Kidney (tissue), 13 donors: ENCODE measurements at regions not wholly inside any gene's neighbourhood (a gene's known extent, or its start where the extent isn't known, plus 50 kb on each side); places are given as distances from the start of the nearest gene placed in this dataset.

ENCODE experiments used
- DNase-seq, 5 donors: peaks; one replicate each; pipeline ENCODE4 v3.0.0-alpha.2; 2013 to 2020
- FAIRE-seq: peaks from 2 replicates; lab custom pipeline; 2012; peaks lifted over from hg19 to GRCh38; lab: Jason Lieb, UNC
- H3K27ac ChIP-seq, 2 donors: one replicate each; pipeline ENCODE4 v1.7.0; 2013; ENCODE audit warnings: low read depth in 2 of 2, low read length in 2 of 2, inconsistent platforms in 1 of 2
- H3K27me3 ChIP-seq: one replicate; pipeline ENCODE4 v1.7.1; 2013; ENCODE audit warnings: low read length, inconsistent platforms; ENCODE audit not compliant: control insufficient read depth, insufficient read depth
- H3K36me3 ChIP-seq, 3 donors: one replicate each; pipeline versions ENCODE4 v1.7.0 to v1.7.1; 2013; ENCODE audit warnings: low read length in 3 of 3, control low read depth in 1 of 3, inconsistent platforms in 1 of 3; ENCODE audit not compliant: insufficient read depth in 3 of 3, control insufficient read depth in 2 of 3
- H3K4me1 ChIP-seq, 3 donors: one replicate each; pipeline versions ENCODE4 v1.7.0 to v1.7.1; 2013; ENCODE audit warnings: low read length in 3 of 3, inconsistent platforms in 1 of 3, low read depth in 1 of 3; ENCODE audit not compliant: control insufficient read depth in 2 of 3, insufficient read depth in 2 of 3
- H3K4me3 ChIP-seq, 3 donors: one replicate each; pipeline versions ENCODE4 v1.7.0 to v1.8.1; 2013; ENCODE audit warnings: low read length in 3 of 3, control low read depth in 1 of 3, inconsistent platforms in 1 of 3
- H3K9ac ChIP-seq, 3 donors: one replicate each; pipeline versions ENCODE4 v1.7.0 to v1.7.1; 2013; ENCODE audit warnings: low read length in 3 of 3, control low read depth in 1 of 3, inconsistent platforms in 1 of 3
- H3K9me3 ChIP-seq, 3 donors: one replicate each; pipeline versions ENCODE4 v1.7.0 to v1.7.1; 2013; ENCODE audit warnings: low read length in 3 of 3, control low read depth in 1 of 3, inconsistent platforms in 1 of 3; ENCODE audit not compliant: control insufficient read depth in 2 of 3, insufficient read depth in 1 of 3
- intact Hi-C: fragments of 100-400 bp; cut with DNase I; formaldehyde crosslinking; loops from one replicate; pipeline ENCODE4 v1.11.1; 2022
- TF ChIP-seq, protein P1 (sequence below): IDR thresholded peaks from 3 replicates; pipeline ENCODE4 v1.5.1; 2012; ENCODE audit warnings: mild to moderate bottlenecking, moderate library complexity, borderline replicate concordance; ENCODE audit not compliant: insufficient read depth; ENCODE audit errors: extremely low read depth
- donor health status: control.
- donor health status: control.
- donor health status: control.
- donor health status: control.
- donor health status: control.
- donor health status: DM: yes; HTN: yes; CAD: no.
- donor health status: Normal renal cell carcinoma (clear cell type).

DNA sequence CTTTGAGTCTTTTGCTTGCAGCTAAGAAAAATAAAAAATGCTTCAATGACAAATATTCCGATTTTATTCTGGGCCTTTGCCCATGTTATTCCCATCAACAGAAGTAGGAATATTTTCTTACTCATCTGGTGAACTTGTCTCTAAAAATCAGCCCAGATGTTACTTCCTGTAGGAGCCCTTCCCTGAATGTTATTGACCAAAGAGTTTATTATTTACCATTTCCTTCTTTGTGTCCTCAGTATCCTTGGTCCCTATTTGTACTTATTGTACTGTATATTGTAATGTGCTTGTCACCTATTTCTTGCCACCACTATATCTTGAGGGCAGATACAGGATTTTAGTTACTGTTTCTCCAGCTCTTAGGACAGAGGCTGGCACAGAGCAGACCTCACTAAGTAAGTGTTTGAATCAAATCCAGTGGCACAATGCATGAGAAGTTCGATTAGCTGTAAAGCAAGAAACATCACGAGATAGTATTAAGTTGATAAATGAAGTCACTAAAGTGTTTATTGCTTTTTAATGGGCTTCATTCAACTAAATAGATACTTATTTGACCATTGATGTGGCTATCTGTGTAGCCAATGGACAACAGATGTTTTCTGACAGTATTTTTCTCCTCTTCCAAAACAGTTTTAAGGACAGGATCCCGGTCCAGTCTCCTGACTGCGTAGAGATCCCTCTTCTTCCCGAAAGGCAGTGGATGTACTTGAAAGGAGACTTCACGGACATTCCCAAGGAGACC lies 109.1 kb downstream of the DDX1 start:
- Histone ChIP-seq H3K27me3 (no peaks in the 10 kb centered on the region), H3K9ac (no peak overlapping the region), H3K36me3 (no peaks in the 10 kb centered on the region), H3K9me3 (no peaks in the 10 kb centered on the region), H3K27ac (no peak overlapping the region), H3K4me1 (peaks cover 3 to 16% (median 10%) of the 10 kb centered on the region in 3 donors), H3K4me3 (no peak overlapping the region)
- DNase-seq, result no peak
- no peak for FAIRE-seq
- intact Hi-C loops, result no loop called here
- TF ChIP-seq, protein P1, sequence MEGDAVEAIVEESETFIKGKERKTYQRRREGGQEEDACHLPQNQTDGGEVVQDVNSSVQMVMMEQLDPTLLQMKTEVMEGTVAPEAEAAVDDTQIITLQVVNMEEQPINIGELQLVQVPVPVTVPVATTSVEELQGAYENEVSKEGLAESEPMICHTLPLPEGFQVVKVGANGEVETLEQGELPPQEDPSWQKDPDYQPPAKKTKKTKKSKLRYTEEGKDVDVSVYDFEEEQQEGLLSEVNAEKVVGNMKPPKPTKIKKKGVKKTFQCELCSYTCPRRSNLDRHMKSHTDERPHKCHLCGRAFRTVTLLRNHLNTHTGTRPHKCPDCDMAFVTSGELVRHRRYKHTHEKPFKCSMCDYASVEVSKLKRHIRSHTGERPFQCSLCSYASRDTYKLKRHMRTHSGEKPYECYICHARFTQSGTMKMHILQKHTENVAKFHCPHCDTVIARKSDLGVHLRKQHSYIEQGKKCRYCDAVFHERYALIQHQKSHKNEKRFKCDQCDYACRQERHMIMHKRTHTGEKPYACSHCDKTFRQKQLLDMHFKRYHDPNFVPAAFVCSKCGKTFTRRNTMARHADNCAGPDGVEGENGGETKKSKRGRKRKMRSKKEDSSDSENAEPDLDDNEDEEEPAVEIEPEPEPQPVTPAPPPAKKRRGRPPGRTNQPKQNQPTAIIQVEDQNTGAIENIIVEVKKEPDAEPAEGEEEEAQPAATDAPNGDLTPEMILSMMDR, result no peak

GRCh38 chr2:15701341-15701907 lies 109.8 kb downstream of the DDX1 start:
- TF ChIP-seq, protein P1, result no peak
- Histone ChIP-seq H3K27me3 (no peaks in the 10 kb centered on the region), H3K4me3 (no peak overlapping the region), H3K9me3 (no peaks in the 10 kb centered on the region), H3K4me1 (peaks cover 3 to 16% (median 10%) of the 10 kb centered on the region in 3 donors), H3K36me3 (no peaks in the 10 kb centered on the region), H3K9ac (no peak overlapping the region), H3K27ac (no peak overlapping the region)
- FAIRE-seq (no peak), DNase-seq (no peak)
- intact Hi-C loops, result no loop called here

- Histone ChIP-seq H3K36me3 (no peaks in the 10 kb centered on the region), H3K27ac (peak overlapping the region; percentile 20 to 33), H3K27me3 (no peaks in the 10 kb centered on the region), H3K4me3 (no peak overlapping the region), H3K9me3 (no peaks in the 10 kb centered on the region), H3K4me1 (peaks cover 3 to 16% (median 10%) of the 10 kb centered on the region in 3 donors), H3K9ac (no peak overlapping the region)
- DNase-seq (no peak), FAIRE-seq (no peak)
- TF ChIP-seq, protein P1, result no peak
- intact Hi-C loops, result no loop called here
Observed at GRCh38 chr2:15701991-15702390, 110.3 kb downstream of the DDX1 start.
